ENCODE measurements at regions not wholly inside any gene's neighbourhood (a gene's known extent, or its start where the extent isn't known, plus 50 kb on each side); places are given as distances from the start of the nearest gene placed in this dataset.

DNA sequence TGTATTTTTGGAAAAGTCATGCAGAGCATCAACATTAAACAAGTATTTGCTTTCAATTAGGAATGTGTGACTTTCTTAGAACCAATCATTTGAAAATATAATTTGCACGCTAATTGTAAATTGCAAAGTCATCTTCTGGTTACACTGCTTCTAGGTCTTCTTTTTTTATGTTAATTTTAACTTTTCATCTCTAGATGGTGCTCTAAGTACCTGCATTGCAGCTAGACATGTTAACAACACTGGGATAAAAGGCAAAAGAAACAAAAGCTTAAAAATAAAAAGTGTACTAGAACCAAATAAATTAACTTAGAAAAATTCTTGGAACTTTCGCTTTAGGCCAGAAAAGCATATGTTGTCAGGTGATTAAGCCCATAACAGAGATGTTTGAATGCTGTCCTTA, 2758.2 kb downstream of the PCDH9 start:
- no peak for DNase-seq
- H3K9me3 ChIP-seq = no peaks in the 10 kb centered on the region
- no peaks in the 10 kb centered on the region for H3K4me1 ChIP-seq
- ATAC-seq = no peak
- no peak overlapping the region for H3K27ac ChIP-seq
- H3K36me3 ChIP-seq = no peaks in the 10 kb centered on the region
- intact Hi-C loops (cut with DNase I) = no loop called here
- TF ChIP-seq, protein P1, sequence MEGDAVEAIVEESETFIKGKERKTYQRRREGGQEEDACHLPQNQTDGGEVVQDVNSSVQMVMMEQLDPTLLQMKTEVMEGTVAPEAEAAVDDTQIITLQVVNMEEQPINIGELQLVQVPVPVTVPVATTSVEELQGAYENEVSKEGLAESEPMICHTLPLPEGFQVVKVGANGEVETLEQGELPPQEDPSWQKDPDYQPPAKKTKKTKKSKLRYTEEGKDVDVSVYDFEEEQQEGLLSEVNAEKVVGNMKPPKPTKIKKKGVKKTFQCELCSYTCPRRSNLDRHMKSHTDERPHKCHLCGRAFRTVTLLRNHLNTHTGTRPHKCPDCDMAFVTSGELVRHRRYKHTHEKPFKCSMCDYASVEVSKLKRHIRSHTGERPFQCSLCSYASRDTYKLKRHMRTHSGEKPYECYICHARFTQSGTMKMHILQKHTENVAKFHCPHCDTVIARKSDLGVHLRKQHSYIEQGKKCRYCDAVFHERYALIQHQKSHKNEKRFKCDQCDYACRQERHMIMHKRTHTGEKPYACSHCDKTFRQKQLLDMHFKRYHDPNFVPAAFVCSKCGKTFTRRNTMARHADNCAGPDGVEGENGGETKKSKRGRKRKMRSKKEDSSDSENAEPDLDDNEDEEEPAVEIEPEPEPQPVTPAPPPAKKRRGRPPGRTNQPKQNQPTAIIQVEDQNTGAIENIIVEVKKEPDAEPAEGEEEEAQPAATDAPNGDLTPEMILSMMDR (IDR thresholded peaks at IDR 0.05) = no peak
- no peaks in the 10 kb centered on the region for H3K27me3 ChIP-seq (ENCODE audit: low read depth)
- H3K4me3 ChIP-seq = no peak overlapping the region

DNA sequence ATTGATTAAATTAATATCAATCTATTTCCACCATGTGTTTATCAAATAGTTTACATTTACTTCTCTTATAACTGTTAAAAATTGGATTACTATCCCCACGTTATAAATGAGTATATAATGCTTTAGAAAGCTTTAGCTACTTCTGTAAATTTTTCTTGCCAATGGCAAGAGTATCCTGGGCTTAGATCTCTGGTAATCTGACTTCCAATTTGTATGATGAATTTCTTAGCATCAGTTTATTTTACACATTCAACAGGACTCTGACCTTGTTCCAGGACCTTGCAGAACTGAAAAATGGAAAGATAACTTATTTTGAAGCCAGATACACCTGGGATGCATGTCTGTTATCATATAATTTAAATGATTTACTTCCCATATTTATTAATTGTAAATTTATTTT, 2759.4 kb downstream of the PCDH9 start:
- H3K36me3 ChIP-seq = no peaks in the 10 kb centered on the region
- no peak overlapping the region for H3K4me3 ChIP-seq
- H3K27me3 ChIP-seq (ENCODE audit: low read depth) = no peaks in the 10 kb centered on the region
- DNase-seq (no peak), ATAC-seq (no peak)
- TF ChIP-seq, protein P1 (IDR thresholded peaks at IDR 0.05) = no peak
- H3K9me3 ChIP-seq = no peaks in the 10 kb centered on the region
- intact Hi-C loops (cut with DNase I) = no loop called here
- no peaks in the 10 kb centered on the region for H3K4me1 ChIP-seq
- no peak overlapping the region for H3K27ac ChIP-seq

DNA sequence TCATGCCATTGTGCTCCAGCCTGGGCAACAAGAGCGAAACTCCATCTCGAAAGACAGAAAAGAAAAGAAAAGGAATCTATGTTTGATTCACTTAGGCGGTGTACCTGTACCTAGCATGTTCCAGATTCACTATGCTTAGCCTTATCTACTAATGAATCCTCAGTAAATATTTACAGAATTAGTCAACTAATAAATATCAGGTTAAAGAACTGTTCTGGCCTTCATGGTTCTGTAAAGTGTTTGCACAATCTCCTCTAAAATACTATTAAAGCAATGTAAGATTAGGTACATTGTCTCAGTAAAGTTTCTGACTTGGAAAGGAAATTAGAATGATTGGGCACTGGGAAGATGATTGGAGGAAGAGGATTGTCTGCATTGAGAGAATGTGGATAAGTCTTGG, 2770.4 kb downstream of the PCDH9 start:
- no peak overlapping the region for H3K4me3 ChIP-seq
- H3K27me3 ChIP-seq (ENCODE audit: low read depth) = no peaks in the 10 kb centered on the region
- no peaks in the 10 kb centered on the region for H3K9me3 ChIP-seq
- no peaks in the 10 kb centered on the region for H3K4me1 ChIP-seq
- no peaks in the 10 kb centered on the region for H3K36me3 ChIP-seq
- ATAC-seq = no peak
- intact Hi-C loops (cut with DNase I) = no loop called here
- TF ChIP-seq, protein P1 (IDR thresholded peaks at IDR 0.05) = no peak
- H3K27ac ChIP-seq = no peak overlapping the region
- no peak for DNase-seq

DNA sequence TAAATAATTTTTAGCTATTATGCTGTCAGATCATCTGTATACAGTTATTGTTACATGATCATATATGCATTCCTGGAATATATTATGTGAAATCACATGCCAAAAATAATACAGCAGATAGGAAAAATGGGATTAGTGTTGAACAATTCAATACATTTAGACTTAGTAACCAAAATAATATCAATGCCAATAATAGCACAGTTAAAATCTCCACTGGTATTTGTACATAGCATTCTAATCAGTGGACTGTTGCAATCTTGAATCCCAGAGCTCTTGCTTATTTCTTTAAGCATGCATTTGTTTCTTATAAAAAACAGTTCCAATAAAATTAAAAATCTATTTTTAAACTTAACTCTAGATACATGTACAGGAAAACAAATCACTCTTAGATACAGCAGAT, 2772.2 kb downstream of the PCDH9 start:
- ATAC-seq = no peak
- Histone ChIP-seq H3K4me1 (no peaks in the 10 kb centered on the region), H3K27ac (no peak overlapping the region), H3K9me3 (no peaks in the 10 kb centered on the region), H3K4me3 (no peak overlapping the region), H3K27me3 (ENCODE audit: low read depth) (no peaks in the 10 kb centered on the region), H3K36me3 (no peaks in the 10 kb centered on the region)
- DNase-seq = no peak
- intact Hi-C loops (cut with DNase I) = no loop called here
- TF ChIP-seq, protein P1 (IDR thresholded peaks at IDR 0.05) = no peak

- H3K27me3 ChIP-seq (ENCODE audit: low read depth) = no peaks in the 10 kb centered on the region
- H3K4me1 ChIP-seq = no peaks in the 10 kb centered on the region
- intact Hi-C loops (cut with DNase I) = no loop called here
- no peaks in the 10 kb centered on the region for H3K9me3 ChIP-seq
- TF ChIP-seq, protein P1 (IDR thresholded peaks at IDR 0.05) = no peak
- no peak overlapping the region for H3K27ac ChIP-seq
- no peaks in the 10 kb centered on the region for H3K36me3 ChIP-seq
- no peak overlapping the region for H3K4me3 ChIP-seq
- ATAC-seq (no peak), DNase-seq (no peak)
Observed at GRCh38 chr13:64455124-64455523, 2775.0 kb downstream of the PCDH9 start.

GRCh38 chr13:64453831-64454230, 2776.3 kb downstream of the PCDH9 start:
- intact Hi-C loops (cut with DNase I) = no loop called here
- Histone ChIP-seq H3K4me1 (no peaks in the 10 kb centered on the region), H3K27me3 (ENCODE audit: low read depth) (no peaks in the 10 kb centered on the region), H3K4me3 (no peak overlapping the region), H3K36me3 (no peaks in the 10 kb centered on the region), H3K27ac (no peak overlapping the region), H3K9me3 (no peaks in the 10 kb centered on the region)
- ATAC-seq = no peak
- TF ChIP-seq, protein P1 (IDR thresholded peaks at IDR 0.05) = no peak
- DNase-seq = no peak

All from lower lobe of right lung (tissue), 2 donors.